PC-3 (cell line): ENCODE measurements at regions not wholly inside any gene's neighbourhood (a gene's known extent, or its start where the extent isn't known, plus 50 kb on each side); places are given as distances from the start of the nearest gene placed in this dataset.

ENCODE experiments used
- EZH2 ChIP-seq: fragments of 300-600 bp; sonication (generic); IDR thresholded peaks from one replicate; pipeline ENCODE4 v1.6.1; 2017; ENCODE audit warnings: antibody characterized with exemption, mild to moderate bottlenecking, low read length; ENCODE audit not compliant: unreplicated experiment
- TF ChIP-seq, protein P1 (sequence below): fragments of 300-600 bp; sonication (generic); conservative IDR thresholded peaks from 2 replicates; pipeline ENCODE4 v1.5.1; 2017; ENCODE audit warnings: antibody characterized with exemption, low read depth, mild to moderate bottlenecking, low read length

DNA sequence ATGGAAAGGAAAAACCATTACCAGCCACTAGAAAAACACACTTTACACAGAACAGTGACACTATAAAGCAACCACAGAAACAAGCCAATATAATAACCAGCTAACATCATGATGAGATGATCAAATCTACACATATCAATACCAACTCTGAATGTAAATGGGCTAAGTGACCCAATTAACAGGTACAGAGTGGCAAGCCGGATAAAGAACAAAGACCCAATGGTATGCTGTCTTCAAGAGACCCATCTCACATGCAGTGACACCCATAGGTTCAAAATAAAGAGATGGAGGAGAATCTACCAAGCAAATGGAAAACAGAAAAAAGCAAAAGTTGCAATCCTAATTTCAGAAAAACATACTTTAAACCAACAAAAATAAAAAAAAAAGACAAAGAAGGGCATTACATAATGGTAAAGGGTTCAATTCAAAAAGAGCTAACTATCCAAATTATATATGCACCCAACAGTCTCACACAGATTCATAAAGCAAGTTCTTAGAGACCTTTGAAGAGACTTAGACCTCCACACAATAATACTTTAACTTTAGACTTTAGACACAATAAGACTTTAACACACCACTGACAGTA lies 160.3 kb upstream of the TMEM45B start:
- TF ChIP-seq, protein P1, sequence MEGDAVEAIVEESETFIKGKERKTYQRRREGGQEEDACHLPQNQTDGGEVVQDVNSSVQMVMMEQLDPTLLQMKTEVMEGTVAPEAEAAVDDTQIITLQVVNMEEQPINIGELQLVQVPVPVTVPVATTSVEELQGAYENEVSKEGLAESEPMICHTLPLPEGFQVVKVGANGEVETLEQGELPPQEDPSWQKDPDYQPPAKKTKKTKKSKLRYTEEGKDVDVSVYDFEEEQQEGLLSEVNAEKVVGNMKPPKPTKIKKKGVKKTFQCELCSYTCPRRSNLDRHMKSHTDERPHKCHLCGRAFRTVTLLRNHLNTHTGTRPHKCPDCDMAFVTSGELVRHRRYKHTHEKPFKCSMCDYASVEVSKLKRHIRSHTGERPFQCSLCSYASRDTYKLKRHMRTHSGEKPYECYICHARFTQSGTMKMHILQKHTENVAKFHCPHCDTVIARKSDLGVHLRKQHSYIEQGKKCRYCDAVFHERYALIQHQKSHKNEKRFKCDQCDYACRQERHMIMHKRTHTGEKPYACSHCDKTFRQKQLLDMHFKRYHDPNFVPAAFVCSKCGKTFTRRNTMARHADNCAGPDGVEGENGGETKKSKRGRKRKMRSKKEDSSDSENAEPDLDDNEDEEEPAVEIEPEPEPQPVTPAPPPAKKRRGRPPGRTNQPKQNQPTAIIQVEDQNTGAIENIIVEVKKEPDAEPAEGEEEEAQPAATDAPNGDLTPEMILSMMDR: no peak
- TF ChIP-seq EZH2: no peak
